ENCODE measurements at regions not wholly inside any gene's neighbourhood (a gene's known extent, or its start where the extent isn't known, plus 50 kb on each side); places are given as distances from the start of the nearest gene placed in this dataset.

DNA sequence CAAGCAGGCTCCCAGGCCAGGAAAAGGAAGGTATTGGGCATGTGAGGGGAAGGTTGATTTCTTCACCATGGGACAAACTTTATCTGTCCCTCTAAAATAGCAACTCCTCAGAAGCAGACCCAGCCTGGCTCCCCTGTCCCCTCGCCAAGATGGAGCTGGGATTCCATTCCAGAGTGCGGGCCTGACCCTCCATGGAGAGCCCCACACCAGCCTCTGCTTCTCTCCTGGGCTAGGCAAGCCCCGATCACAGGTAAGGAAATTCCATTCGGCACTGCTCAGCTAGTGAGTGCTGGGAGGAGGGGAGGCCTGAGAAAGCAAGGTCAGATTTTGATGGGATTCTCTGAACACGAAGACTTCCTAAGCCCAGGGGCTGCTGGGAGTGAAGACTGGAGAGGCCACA is 98.4 kb downstream of the EFNB1 start:
- no peak for DNase-seq (ENCODE audit: low read depth in 3 of 3)

DNA sequence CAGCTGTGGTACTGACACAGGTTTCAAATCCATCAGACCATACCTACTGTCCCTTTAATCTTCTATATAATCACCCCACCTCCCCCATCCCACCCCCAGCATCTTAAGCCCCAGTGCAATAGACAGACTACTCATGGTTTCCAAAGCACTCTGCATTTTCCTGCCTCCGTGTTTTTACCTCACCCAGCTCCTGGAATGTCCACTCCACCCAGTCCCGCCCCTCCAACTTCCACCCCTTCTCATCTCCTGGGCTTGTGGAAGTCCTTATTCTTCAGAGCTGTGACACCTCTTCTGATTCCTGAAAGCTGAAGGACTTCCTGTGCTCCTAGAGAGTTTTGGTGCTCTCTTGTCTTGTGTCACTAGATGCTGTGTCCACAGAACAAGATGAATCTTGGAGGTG is 94.3 kb downstream of the EFNB1 start:
- DNase-seq (ENCODE audit: low read depth in 3 of 3): no peak

DNA sequence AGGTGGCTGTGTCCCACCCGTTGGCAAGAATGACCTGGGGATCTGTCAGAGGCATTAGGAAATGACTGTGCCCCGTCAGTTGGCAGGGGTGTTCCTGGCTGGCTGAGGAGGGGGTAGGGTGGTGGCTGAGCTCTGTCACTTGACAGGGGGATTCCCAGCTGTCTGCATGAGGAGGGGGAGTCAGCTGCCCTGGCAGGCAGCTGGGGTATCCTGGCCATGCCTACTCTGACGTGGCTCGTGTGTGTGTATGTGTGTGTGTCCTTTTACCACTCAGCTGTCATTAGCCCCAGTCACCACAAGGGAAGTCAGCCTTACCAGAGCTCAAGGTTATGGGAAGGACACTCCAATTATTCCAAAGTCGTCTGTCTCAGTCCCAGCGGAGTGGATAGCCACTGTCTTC is 93.2 kb downstream of the EFNB1 start:
- no peak for DNase-seq (ENCODE audit: low read depth in 3 of 3)

DNA sequence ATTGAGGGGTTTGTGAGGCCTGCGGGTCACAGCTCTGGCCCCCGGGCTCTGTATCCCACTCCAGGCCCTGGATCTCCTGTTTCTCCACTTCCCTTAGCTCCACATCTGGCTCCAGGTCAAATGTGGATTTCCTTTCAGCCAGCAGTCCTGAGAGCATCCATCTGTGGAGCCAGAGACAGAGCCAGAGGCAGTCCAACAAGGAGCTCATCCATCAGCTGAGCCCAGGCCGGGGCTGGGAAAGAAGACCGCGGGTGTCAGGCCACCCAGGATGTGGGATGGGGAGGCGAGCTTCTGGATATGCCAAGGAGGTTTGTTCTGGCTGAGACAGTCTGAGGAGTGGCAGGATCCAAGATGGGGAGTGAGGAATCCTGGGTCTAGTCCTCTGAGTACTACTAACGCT is 91.7 kb downstream of the EFNB1 start:
- no peak for DNase-seq (ENCODE audit: low read depth in 3 of 3)

DNA sequence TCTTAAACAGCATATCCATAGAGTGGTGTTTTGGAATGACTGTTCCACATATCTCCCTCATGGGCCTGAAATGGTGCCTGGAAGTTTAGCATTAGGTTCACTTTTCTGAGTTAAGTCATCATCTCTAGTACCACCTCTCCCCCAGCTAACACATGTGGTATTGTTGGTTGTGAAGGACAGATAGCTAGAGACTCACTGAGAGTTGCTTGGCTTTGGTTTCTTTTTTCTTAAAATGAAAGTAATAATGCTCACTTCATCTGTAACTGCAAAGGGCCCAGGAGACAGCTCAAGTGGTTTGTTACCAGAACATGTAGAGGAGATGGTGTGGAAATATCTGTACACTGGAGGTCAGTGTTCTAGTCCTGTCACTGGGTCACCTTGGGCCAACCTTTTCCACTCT is 90.9 kb downstream of the EFNB1 start:
- no peak for DNase-seq (ENCODE audit: low read depth in 3 of 3)

DNA sequence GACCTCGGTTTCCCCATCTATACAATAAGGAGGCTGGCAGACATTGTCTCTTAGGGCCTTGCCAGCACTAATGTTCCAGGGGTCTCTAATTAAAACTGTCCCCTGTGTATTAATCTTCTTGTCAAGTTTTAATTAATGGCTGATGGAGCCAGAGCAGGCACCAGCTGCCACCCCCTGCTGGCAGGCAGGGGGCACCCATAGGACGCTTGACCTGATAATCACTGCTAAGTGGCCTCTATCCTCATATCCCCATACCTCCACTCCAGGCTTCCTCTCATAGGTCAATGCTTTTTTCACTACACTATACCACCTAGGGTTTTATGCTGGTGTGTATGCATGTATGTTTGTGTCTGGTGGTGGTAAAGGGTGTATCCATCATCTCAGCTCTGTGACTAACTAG is 89.4 kb downstream of the EFNB1 start:
- no peak for DNase-seq (ENCODE audit: low read depth in 3 of 3)

DNA sequence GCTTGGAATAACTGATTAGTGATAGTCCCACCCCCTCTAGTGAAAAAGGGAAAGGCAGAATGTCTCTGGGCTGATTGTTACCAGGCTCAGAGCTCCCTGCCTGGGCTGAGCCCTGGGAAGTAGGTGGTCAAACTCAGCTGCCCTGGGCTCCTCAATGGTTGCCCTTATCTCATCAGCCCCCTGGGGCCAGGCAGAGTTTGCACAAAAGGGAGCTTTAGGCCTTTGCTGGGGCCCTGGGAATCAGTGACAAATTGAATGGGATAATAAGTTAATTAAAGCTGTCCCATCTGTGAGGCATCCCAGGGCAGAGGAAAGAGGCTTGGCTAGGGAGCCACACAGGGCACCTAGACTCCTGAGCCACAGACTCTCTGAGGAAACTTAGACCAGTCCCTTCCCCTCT is 89.0 kb downstream of the EFNB1 start:
- DNase-seq (ENCODE audit: low read depth in 3 of 3): no peak

DNA sequence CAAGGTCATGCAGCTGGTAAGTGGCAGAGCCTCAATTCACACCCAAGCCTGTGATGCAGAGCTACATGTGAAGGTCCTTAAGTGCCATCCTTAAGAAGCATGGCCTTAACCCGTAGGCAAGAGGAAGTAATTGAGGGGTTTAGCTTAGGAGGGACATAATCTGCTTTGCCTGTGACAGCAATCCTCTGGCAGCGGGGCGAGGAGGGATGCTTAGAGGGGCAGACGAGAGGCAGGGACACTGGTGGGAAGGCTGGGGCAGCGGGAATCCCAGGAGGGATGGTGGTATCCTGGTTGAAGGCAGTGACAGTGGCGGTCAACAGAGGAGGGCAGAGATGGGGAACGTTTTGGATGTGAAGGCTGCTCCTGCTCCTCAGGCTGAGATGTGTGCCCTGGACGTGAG is 88.1 kb downstream of the EFNB1 start:
- DNase-seq (ENCODE audit: low read depth in 3 of 3): no peak

DNA sequence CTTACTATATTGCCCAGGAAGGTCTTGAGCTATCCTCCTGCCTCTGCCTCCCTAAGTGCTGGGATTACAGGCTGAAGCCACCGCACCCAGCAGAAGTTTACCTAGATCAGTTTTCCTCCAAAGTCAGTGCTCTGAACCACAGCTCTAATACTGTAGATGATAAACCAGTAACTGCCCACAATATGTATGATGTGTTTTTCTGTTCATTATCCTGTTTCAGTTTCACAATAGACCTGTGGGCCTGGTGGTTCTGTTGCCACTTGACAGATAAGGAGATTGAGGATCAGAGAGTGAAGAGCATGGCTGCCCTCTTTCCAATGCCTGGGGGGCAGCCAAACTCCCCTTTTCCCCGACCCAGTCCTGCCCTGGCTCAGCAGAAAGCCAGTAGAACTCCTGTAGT is 87.0 kb downstream of the EFNB1 start:
- no peak for DNase-seq (ENCODE audit: low read depth in 3 of 3)

DNA sequence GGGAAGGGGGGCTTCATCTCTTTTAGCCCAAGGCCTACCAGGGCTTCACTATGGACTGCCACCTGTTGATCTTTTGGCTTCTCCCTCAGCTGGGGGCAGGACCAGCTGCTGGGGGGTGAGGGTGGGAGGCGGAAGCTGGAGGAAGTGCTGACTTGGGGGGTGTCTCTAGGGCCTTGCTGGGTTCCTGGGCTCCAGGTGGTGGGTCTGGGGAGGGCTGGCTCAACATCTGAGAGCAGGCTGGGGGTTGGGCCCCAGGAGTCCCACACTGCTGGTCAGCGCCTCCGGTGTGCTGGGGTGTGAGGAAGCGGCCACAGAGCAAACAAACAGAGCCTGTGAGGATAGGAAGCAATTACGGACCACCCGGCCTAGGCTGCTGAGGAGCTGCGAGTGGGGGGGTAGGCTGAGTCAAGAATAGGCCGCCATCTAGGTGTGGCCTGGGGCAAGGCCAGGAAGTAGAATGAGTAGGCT is 85.7 kb downstream of the EFNB1 start:
- DNase-seq (ENCODE audit: low read depth in 3 of 3): no peak

DNA sequence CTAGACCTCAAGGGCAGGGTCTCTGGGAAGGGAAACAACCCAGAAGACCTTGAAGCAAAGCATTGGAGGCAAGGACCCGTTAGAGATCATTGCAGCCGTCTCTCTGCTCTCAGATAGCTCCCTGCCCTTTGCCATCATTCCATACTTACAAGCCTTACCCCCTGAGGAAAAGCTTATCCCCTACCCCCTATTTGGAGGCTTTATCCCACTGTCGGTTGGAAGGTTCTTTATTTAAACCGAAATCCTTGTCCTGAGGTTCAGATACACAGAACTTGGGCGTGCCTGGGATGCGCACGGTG is 84.4 kb downstream of the EFNB1 start:
- DNase-seq (ENCODE audit: low read depth in 3 of 3): no peak

DNA sequence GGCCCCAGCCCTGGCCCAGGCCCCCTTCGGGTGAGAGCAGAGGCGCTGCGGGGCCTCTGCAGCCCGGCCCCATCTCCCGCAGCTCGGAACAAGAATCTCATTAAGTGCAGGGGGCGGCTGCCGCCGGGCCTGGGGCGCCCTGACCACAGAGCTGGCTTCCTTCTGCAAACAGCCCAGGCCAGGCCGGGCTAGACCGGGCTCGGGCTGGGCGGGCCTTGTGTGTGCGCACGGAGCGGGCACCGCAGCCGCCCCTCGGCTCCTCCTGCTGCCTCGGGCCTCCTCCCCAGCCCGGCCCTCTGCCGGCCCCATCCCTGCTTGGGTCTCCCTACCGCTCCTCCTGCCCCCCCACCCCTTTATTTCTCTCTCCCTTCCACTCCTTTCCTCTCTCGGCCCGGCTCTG is 83.3 kb downstream of the EFNB1 start:
- no peak for DNase-seq (ENCODE audit: low read depth in 3 of 3)

DNA sequence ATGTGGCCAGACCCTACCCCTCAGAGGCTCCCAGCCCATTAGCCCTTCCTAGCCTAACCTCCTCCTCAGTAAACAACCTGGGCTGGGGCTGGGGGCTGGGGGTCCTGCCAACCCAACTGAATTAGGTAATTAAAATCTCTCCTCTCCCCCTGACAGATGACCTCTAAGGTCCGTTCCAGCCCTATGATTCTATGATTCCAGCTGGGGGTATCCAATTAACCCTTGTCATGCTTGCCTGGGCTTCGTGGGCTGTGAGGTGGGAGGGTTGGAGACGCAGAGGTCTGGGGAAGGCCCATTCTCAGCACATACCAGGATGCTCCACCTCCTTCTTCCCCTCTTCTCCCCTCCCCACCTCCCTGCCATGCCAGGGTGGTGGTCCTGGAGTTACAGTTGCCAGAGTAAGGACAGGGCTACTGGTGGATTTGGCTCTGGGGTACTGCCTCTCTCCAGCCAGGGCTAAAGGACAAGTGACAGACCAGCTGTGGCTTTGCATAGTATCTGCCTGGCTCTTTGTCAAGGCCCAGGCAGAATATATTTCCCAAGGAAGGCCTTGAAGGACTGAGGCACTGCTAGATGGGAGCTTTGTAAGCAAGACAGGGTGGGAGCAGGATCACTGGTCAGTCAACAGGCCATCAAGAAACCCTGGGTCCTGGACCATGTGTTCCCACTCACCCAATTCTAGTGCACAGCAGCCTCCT is 82.1 kb downstream of the EFNB1 start:
- DNase-seq (ENCODE audit: low read depth in 3 of 3): no peak

DNA sequence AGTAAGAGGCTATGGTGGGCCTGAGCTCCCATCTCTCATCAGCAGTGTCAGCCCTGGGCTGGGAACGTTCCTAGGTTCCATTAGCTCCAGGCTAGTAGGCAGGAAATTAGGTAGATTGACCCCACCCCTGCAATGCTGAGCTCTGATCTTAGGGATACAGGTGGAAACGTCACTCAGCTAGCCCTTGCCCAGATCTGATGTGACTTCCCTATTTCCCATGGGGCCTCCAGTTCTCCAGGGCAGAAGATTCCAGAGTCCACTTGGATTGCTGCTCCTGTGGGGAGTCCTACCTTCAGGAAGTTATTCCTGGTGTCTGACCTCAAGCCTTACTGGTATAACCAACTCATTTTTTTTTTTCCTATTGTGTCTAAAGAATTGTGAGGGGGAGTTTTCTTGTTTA is 81.1 kb downstream of the EFNB1 start:
- DNase-seq (ENCODE audit: low read depth in 3 of 3): no peak

DNA sequence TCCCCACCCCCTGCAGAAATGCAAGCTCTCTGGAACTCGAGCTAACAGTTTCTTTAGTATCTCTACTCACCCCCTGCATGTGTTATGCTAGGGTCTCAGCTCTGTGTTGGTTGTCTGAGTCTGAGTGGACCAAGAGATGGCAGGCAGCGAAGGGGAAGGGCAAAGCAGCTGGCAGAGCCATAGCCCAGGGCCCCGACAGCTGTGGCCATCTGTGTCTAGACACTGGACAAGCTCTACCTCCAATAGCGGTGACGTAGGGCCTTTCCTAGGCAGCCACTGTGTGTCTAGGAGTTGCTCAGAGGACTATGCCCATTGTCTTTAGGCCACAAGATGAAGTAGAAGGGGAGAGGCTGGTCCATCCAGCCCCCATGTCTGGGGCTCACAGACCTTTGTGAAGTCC is 79.2 kb downstream of the EFNB1 start:
- no peak for DNase-seq (ENCODE audit: low read depth in 3 of 3)

DNA sequence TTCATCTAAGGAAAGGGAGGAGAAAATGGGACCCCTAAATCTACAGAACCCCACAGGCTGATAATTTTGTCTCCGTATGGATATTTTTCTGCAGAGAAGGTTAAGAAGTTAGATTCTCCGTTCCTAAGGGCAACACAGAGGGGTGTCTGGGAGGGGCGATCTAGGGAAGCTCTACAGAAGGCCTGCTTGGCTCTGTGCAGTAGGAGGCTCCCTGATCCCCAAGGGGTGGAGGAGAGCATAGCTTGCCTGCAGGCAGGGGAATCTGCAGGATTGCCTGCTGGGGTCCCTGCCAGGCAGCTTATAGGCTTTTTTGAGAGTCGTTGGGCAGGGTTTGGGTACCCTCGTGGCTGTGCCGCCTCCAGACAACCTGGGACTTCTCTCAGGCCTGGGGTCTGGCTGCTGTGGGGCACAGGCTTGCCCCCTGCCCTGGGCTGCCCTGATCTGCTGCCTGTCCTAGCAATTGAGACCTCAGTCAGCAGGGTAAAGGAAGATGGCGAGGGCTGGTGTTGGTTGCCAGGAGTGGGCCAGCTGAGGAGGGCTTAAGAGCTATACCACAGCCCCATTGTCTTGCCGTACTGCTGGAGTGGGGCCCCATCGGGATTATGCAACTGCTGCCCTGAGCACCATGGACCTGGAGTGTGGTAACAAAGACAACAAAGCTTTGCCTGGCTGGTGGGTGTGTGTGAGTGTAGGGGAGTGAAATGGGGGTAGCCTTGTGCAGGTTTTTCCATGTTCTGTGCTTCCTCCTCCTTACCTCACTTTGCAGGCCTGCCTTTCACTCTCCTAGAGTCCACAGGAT is 74.1 kb downstream of the EFNB1 start:
- DNase-seq (ENCODE audit: low read depth in 3 of 3): no peak

DNA sequence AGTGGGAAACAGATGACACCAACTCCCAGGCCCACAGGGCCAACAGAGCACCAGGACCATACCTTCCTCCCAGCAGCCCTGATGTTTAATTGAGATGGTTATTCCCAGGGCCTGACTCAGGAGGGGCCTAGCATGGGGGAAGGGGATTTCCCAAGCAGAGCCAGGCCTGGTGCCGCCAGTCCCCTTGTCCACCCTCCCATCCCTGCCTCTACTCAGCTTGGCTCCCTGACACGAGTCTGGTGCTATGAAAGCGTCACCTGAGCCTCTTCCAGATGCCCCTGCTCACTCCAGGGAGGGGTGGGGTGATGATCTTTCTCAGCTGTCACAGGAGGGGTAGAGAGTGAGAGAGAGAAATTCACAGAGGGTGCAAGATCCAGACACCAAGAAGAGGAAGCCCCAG is 72.7 kb downstream of the EFNB1 start:
- DNase-seq (ENCODE audit: low read depth in 3 of 3): no peak

DNA sequence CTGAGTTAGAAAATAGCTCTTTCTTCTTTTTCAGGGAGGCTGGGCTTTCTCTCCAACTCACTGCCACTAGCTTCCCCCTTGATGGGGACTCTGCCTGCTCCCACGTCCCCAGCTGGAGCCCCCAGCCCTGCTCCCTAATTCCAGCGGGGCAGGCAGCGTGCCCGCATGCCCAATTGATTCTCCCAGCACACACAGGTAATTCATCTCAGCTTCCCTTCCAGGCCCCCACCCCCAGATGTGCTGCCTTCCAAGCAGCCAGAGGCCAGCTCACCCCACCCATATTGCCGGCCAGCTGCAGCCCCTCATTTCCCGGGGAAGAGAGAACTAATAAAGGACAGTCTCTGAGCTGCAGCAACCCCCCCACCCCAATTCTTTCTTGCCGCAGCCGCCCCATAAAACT is 69.8 kb downstream of the EFNB1 start:
- no peak for DNase-seq (ENCODE audit: low read depth in 3 of 3)

DNA sequence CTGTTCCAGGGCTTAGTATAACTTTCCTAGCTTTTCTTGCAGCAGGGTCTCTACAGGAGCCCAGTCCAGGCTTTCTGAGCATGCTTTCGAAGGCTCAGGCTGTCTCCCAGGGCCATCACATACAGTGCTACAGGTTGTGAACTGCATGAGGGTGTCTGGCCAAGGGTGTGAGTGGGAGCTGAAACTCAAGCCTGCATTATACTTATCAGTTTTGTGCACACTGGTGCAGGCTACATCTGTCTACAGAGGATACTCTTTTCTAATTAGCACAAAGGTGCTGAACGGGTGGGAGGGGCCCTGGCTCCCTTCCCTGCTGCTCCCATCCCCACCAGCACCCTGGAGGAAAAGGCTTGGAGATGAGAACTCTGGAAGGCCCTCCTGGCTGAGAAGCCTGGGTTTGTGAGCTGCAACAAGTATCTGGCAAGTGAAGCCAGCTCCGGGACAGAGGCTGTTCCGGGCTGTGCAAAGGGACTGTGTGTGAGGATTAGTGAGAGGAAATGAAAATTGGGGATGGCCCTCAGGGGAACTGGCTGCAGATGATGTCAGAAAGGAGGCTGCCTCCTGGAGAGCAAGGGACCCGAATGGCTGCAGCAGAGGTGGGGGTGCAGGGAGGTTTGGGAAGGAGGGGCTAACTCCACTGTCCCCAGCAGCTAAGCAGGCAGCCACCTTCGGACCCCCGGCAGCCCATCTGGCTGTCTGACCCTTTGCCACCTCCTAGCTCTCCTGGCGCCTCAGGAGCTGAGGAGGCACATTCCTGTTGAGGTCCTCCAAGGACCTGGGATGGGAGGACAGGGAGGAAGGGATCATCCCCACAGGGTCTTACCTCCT is 68.5 kb downstream of the EFNB1 start:
- no peak for DNase-seq (ENCODE audit: low read depth in 3 of 3)

DNA sequence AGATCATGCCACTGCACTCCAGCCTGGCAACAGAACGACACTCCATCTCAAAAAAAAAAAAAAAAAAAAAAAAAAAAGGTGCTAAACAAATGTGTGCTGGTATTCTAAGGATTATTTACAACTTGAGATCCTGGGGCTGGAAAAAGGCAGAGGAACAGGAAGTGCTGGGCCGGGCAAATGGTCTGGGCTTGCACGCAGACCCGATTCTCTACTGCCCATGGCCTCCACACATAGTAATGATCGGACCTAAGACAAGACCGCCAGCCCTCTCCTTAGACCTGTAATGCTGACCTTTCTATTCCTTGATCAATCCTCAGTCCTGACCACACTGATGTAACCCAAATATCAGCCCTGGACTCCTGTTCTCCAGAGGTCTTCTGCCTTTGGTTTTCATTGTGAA is 67.8 kb downstream of the EFNB1 start:
- no peak for DNase-seq (ENCODE audit: low read depth in 3 of 3)

DNA sequence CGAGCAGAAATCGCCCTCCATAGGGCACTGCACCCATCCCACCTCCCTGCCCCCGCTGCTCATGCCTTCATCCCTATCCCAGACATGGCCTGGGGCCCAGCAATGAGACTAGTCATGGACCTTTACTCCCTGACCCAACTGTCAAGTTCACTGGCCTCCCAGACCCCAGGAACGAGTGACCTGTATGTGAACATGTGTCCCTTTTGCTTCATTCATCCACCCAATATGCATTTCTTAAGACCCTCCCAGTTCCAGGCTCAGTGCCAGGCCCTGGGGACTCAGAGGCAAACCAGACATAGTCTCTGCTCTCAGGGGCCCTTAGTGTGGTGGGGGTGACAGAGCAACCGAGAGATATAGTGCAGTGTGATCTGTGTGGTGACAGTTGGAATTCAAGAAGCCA is 67.0 kb downstream of the EFNB1 start:
- DNase-seq (ENCODE audit: low read depth in 3 of 3): no peak

DNA sequence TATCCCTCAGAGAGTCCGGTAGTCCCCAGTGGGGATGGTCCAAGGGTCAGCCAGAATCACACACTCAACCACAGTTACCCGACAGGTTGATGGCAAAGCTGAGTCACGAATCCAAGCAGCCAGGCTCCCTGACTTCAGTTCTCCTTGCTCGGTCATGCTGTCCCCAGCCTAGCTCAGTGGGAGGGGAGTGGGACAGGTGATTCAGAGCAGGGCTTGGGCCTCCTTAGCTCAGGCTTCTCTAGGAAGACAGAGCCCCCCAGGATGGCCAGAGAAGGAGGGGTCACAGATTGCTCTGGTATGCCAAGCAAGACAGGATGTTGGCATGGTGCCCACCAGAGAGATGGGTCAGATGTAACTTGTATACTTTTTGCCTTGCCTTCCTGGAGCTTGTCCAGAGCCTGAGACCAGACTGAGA is 66.5 kb downstream of the EFNB1 start:
- DNase-seq (ENCODE audit: low read depth in 3 of 3): no peak
